HG02938 (cell line): ENCODE measurements at regions not wholly inside any gene's neighbourhood (a gene's known extent, or its start where the extent isn't known, plus 50 kb on each side); places are given as distances from the start of the nearest gene placed in this dataset.
"Not testable (repeated sequence)": the region's sequence is repeated elsewhere in the genome, so short reads cannot be mapped to it uniquely, and the experiment has no call there.

Experiments
- ATAC-seq: cut with Tn5 transposase; IDR thresholded peaks from one replicate; pipeline ENCODE4 v1.9.1; 2021; ENCODE audit warnings: mild to moderate bottlenecking, moderate library complexity; ENCODE audit not compliant: unreplicated experiment

DNA sequence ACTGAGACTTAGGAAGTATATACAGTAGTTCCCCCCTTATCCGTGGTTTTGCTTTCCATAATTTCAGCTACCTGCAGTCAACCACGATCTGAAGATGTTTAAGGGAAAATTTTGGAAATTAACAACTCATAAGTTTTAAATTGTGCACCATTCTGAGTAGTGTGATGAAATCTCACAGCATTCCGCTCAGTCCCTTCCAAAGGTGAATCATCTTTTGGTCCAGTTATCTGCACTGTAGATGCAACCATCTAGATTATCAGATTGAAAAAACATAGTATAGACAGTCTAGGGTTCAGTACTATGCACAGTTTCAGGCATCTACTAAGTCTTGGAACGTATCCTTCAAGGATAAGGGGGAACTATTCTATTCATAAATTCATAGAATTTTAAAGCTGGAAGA is 109.0 kb downstream of the ANXA3 start:
- no peak for ATAC-seq

DNA sequence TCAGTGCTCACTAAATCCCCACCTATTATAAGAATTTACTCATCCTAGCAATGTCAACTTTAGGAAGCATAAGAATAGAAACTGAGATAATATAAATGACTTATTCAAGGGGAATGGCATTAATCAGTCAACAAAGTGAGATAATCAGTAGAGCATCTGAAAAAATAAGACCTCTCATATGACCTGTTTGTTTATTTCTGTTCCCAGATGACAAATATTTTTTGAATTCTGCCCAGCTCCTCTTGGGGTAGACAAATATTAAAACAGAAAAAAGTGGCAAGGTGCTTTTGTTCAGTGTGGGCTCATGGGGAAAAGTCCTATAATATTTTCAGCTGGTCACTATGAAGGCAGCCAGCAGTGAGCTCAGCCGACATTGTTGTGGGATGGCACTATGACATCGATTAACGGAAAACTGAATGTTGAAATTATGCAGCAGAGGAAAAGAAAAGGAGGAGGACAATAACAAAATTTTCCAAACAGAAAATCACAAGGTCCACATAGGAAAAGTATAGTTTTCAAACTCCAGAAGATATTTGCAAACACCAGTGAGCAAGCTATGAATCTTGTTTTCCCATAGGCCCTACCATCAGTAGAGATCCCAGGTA is 109.6 kb downstream of the ANXA3 start:
- no peak for ATAC-seq

DNA sequence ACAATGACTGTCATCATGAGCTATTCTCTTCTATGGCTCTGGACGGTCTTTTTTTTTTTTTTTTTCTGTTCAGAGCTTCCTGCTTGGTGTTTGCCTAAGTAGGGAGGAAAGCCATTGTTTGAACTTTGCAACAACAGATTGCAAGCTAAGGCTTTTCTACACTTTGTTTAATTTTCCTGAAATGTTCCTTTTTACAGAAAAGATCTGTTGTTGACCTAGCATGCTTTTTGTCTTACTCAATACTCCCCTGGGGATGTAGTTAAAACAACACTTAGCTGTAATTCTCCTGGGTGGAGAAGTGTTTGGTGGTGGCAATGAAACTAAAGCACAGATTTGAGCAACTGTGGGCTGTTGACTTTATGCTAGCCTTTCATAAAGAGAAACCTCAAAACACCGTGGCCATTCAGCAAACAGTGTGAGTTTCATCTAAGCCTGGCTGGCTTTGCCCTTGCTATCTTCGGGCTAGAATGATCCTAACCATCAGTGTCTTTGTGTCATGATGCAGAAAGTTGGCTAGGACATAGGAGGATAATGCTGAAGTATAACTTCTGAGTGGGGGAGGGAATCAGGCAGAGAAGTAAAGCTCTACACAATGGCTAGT is 110.5 kb downstream of the ANXA3 start:
- ATAC-seq: peak; percentile 85

DNA sequence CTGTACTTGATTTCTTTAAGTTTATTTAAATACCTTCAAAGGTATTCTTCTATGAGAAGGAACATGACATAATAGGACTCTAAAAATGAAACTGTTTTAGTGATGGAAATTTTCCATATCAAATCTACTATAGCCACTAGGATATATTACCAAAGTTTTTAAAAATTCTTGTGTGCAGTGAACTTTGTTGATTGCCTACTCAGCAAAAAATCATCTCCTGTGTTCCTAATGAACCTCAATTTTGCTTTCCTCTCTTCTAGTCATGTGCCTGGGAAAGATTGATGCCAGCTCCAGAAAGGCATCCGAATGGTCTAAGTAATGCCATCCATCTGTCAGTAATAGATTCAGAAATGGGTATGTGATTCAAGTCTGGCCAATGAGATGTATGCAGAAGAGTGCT is 111.1 kb downstream of the ANXA3 start:
- ATAC-seq: no peak

DNA sequence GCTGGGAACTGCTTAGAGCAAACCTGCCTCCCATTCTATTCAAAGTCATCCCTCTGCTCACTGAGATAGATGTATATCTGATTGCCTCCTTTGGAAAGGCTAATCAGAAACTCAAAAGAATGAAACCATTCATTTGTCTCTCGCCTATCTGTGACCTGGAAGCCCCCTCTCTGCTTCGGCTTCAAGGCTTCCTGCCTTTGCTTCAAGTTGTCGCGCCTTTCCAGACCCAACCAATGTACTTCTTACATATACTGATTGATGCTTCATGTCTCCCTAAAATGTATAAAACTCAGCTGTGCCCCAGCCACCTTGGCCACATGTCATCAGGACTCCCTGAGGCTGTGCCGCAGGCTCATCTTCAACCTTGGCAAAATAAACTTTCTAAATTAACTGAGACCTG is 111.9 kb upstream of the BMP2K start:
- not testable (repeated sequence) for ATAC-seq

DNA sequence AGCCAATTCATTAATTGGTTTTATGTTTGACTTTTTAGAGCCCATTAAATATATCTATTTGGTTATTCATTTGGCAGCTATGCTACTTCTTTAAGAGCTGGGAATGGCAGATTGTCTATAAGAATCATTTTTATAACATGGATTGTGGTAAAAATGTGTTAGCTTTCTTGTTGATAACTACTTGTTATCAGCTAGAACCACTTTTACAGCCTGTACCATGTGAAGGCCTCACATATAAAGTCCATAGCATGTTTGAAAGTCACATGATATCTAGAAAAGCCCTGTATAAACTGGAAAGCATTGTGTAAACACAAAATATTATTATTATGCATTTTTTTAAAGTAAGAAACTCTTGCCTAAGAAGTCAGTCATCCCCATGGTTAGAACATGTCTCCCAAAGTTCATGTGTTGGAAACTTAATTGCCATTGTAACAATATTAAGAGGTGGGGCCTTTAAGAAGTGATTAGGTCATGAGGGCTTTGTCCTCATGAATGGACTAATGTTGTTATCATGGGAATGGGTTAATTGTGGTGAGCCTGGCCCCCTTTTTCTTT is 110.9 kb upstream of the BMP2K start:
- ATAC-seq: no peak

DNA sequence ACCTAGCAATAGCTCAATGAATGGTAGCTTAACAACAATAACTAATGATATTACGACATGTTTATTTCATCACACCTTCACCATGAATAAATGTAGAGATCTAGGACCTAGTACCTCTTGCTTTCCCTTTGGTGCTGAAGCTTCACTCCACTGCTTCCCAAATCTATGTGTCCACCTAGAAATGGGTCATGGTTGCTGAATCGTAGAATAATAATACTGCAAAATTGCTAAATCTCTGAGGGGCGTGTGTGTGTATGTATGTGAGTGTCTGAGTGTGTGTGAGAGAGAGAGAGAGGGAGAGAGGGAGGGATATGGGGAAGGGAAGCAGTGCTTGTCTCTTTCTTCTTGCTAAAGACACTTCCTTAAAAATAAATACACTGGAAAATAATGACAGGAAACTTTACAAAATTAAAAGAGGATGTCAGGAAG is 109.3 kb upstream of the BMP2K start:
- no peak for ATAC-seq

DNA sequence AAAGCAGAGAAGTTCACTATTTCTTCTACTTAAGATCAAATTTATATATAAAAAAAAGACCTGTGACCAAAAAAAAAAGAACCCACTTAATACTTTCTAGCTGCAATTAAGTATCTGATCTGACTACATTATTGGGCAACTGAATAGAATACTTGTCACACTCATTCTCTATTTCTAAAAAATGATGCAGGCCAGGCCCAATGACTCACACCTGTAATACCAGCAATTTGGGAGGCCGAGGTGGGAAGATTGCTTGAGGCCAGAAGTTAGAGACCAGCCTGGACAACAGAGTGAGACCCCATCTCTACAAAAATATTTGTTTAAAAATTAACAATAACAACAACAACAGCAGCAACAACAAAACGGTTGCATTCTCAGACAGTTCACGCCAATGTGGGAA is 108.8 kb upstream of the BMP2K start:
- ATAC-seq: no peak

DNA sequence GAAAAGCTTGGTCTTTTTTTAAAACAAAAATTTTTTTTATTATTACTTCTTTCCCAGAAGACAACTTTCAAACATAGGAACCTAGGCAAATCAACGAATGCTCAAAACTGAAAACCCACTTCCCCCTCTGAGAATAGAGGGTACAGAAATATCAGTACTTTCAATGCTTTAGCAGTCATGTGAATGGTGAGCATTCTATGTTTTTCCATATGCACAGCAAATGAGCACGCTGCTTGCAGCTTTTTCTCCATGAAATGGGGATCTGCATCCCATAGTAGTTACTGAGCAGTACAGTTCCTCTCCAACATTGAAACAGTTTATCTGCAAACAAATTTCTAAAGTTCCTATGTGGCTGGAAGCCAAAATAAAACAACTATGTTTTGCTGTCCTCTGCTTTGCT is 108.4 kb upstream of the BMP2K start:
- peak; percentile 88 for ATAC-seq

DNA sequence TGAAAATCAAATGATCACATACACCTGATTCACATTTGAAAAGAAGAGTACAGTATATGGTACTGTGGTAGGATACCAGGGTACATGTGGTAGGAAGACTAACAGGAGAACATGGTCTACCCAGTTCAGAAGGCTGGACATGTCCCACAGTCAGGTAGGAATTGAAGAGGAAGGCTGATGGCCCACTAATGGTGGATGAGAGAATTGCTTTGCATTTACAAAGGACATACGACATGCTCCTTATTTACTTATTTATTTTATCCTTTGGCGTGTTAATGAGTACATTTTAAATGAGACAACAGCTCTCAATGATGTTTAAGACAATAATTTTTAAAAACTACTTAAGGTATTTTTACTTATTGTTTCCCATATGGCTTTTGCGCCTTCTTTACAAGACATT is 106.7 kb upstream of the BMP2K start:
- no peak for ATAC-seq

DNA sequence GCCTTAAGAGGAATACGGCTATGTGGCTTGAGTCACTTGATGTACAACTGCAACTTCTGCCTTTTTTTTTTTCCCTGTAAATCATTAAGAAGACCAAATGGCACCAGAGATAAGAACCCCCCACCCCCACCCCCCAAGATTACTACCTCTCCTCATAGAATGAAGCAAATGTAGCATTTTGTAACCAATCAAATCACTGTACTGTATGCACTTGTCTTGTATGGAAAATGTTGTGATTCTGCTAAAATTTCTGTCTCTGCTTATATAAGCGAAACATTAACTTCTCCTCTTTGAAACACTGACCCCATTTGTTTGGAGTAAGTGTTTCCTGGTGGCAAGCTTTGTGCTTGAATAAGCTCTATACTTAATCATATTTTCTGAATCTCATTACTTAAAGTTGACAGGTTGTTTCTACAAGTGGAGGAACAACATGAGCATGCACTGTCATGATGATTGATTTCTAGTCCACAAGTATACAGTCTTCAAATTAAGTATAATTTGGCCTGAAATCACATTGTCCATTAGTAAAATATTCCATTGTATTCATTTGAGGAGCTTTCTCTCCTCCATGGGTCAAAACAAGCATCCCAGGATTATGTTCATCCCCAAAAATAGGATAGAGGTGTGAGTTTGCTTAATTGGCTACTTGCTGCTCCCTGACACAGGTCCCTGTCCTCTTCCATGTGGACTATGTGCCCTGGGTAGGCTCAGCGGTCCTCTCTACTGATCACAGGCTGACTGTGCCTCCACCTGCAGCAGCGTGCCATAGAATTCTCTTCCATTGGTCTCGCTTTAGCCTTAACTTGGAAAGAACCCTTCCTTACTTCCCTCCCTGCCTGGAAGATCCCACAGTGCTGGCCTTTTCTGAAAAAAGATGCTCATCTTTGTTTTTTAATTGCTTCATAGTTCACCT is 104.0 kb upstream of the BMP2K start:
- no peak for ATAC-seq

DNA sequence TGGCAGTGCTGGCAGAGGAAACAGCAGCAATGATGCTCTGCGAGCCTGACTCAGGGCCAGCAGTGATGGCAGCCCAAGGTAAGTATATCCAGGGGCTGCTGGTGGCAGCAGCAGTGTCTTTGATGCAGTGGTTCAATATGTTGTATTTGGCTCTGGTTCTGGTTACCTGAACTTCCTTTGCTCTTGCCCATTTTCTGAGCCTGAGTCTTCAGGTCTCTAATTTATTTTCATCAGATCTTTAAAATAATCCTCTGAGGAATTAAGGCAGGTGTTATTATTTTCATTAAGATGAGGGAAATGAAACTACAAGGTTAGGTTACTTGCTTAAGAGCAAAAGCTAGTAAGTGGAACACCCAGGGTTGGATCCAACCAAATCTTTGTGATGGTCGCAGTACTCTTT is 102.8 kb upstream of the BMP2K start:
- ATAC-seq: no peak

DNA sequence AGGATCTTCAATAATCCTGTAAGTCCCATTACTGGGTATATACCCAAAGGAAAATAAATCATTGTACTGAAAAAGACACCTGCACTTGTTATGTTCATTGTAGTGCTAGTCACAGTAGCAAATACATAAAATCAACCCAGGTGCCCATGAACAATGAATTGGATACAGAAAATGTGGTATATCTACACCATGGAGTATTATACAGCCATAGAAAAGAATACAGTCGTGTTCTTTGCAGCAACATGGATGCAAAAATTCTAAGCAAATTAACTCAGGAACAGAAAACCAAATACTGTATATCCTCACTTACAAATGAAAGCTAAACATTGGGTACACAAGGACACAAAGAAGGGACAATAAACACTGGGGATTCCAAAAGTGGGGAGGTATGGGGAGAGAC is 100.8 kb upstream of the BMP2K start:
- ATAC-seq: no peak

DNA sequence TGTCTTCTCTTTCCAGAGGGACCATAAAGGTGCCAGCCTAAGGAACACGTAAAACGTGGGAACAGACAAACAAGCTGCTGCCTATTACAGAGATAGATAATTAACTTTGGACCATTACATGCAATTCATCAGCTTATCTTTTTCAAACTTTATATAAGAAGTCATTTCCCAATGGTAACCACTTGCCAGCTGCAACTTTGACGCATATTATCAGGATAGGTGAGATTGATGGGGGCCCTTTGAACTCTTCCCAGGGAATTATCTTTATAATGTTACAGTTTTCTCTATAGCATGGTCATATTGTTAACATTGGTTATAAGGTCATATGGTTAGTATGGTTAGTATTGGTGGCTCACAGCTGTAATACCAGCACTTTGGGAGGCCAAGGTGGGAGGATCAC is 94.1 kb upstream of the BMP2K start:
- ATAC-seq: no peak

DNA sequence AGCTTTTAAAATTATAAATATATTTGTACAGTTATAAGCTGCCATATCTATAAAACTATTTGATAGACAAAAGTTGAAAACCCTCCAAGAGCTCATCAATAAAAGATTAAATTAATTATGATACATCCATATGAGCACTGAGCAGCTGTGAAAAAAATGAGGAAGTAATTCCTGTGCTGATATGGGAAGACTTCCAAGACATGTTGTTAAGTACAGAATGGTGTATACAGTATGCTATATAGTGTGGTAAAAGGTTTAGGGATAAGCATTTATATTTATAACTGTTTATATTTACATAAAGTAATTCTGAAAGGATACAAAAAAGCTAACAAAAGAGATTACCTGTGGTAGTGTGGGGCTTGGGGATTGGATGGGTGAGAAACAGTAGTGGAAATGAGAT is 92.8 kb upstream of the BMP2K start:
- no peak for ATAC-seq

DNA sequence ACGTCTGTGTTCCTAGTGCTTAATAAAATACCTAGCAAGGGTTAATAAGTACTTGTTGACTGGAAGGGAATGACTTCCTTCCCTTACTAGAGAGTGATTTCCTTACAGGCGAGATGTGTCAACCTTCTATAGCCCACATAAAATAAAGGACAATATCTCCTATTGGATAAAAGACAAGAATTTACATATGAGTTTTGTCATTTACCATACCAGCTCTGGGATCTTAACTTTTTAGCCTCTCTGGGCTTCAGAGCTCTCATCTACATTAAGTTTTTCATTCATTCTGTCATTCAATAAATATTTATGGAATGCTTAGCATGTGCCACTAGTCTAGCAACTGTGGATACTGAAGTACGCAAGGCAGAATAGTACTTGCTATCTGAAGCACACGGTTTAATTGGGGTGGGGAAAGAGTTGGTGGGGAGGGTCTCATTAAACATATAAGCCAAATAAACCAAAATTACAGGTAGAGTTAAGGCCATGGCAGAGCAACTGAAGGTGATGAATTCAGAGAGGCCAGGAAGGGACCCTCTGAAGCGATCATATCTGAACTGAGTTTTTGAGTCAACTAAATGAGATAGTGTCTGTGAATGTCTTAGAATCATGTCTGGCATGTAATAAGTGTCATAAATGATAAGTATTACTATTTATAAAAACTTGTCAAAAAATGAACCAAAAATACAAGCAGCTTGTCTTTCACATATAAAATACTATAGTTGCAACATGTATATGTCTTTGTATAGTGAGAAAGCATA is 91.6 kb upstream of the BMP2K start:
- ATAC-seq: no peak

DNA sequence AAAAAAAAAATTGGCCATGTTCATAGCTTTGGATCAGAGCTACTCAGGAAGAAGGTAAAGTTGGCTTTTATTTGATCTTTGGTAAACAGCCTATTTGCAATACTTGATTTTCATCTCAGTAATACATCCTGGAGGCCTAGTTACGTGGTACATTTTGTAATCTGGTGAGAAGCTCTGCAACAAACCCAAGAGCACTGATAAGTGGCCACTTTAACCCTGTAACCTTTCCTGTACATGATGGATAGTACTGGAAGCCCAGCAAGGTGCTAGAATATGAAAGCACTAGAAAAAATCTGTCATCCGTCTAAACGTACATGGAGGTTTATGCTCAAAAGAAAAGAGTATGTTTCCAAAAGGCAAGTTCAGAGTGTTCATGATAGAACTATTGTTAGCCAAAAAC is 88.3 kb upstream of the BMP2K start:
- ATAC-seq: no peak

DNA sequence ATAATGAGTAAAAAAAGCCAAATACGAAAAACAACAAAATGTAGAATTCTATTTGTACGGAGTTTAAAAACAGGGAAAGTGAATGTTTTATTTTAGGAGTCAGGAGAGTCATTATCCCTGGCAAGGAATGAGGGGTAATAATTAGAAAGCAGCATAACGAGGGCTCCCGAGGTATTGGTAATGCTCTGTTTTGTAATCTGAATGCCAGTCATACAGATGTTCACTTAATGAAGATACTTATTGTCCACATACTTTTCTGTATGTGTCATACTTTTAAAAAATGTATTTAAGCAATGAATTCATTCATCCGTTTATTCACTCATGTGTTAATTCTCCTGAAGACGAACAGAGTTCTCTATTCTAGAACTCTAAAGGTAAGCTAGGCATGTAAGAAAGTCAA is 87.8 kb upstream of the BMP2K start:
- no peak for ATAC-seq

DNA sequence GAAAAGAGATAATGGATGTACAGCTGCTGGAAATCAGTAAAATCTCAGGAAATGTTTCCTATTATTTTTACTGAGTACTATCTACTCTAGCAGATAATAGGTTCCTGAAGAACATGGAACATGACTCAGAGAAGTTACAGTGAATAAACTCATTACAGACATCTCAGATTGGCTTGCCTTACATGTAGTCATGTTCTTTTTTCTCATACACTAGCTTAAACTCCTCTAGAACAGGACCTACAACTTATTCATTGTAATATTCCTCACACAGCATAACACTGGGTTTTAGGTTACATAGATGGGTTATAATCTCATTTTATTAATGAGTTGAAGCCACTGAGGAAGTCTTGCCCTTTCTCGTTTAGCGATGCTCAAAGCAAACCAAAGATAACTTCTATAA is 86.9 kb upstream of the BMP2K start:
- ATAC-seq: no peak

DNA sequence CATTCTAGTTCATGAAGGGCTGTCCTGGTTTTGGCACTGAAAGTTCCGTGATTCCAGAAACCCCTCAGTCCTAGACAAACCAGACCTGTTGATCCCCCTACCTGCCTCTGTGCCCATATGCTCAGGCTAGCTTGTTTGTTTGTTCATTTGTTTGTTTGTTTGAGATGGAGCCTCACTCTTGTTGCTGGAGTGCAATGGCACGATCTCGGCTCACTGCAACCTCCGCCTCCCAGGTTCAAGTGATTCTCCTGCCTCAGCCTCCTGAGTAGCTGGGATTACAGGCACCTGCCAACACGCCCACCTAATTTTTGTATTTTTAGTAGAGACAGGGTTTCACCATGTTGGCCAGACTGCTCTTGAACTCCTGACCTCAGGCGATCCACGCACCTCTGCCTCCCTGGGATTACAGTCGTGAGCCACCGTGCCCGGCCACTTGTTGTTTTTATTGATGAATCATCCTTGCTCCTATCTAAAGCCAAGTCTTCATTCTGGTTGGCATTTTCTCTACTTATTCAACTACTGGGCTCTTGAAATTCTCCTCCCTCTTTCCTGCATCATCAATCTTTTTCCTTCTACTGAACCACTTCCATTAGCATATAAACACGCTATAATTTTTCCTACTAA is 86.3 kb upstream of the BMP2K start:
- no peak for ATAC-seq

DNA sequence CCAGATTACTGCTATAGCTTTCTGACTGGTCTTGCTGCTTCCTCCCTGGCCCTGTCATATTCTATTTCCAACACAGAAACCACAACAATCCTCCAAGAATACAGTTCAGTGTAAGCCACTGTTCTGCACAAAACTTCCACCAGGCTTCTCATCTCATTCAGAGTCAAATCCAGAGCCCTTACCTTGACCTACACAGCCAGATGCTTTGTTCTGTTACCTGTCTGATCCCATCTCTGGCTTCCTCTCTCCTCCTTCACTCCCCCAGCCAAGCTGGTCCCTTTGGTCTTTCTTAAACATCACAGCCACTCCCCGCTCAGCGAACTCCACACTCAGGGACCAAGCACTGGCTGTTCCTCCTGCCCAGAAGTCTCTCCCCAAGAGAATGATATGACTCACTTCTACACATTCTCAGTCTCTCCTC is 84.8 kb upstream of the BMP2K start:
- ATAC-seq: no peak
